Esophagus squamous epithelium (tissue), 5 donors: ENCODE measurements at regions not wholly inside any gene's neighbourhood (a gene's known extent, or its start where the extent isn't known, plus 50 kb on each side); places are given as distances from the start of the nearest gene placed in this dataset.

ENCODE experiments used
- DNase-seq: peaks from one replicate; lab custom pipeline; 2025; lab: John Stamatoyannopoulos, UW
- H3K27ac ChIP-seq, 4 donors: fragments of 200-600 bp; sonication (generic); one replicate each; pipeline ENCODE4 v1.5.1; 2016 to 2019; ENCODE audit warnings: mild to moderate bottlenecking in 1 of 4
- H3K27me3 ChIP-seq, 4 donors: fragments of 200-600 bp; sonication (generic); 1 replicate in 3 of 4; 2 replicates in 1 of 4; pipeline versions ENCODE4 v1.5.1 to v1.6.0; 2017 to 2021; ENCODE audit warnings: antibody characterized with exemption in 1 of 4
- H3K36me3 ChIP-seq, 3 donors: fragments of 200-600 bp; sonication (generic); one replicate each; pipeline ENCODE4 v1.5.1; 2016 to 2019
- H3K4me1 ChIP-seq, 3 donors: fragments of 200-600 bp; sonication (generic); one replicate each; pipeline ENCODE4 v1.5.1; 2017 to 2019
- H3K4me3 ChIP-seq, 4 donors: fragments of 200-600 bp; sonication (generic); 1 replicate in 3 of 4; 2 replicates in 1 of 4; pipeline ENCODE4 v1.5.1; 2016 to 2019; ENCODE audit warnings: mild to moderate bottlenecking in 2 of 4, moderate library complexity in 1 of 4
- H3K9me3 ChIP-seq, 3 donors: fragments of 200-600 bp; sonication (generic); one replicate each; pipeline ENCODE4 v1.5.1; 2016 to 2019
- POLR2A ChIP-seq, 4 donors: fragments of 450-650 bp; IDR thresholded peaks; one replicate each; pipeline ENCODE4 v1.6.1; 2017; ENCODE audit warnings: antibody characterized with exemption in 4 of 4, mild to moderate bottlenecking in 4 of 4, moderate library complexity in 3 of 4
- WGBS, 2 donors: methylation state at CpG; one replicate each; pipeline ENCODE4 v1.1.5; 2018; 5-methylcytosine and 5-hydroxymethylcytosine counted together
- intact Hi-C: fragments of 100-400 bp; cut with DNase I; formaldehyde crosslinking; loops from one replicate; pipeline ENCODE4 v1.15.0; 2022
- TF ChIP-seq, protein P1 (sequence below), 6 experiments: fragments of 450-650 bp in 4 of 6; fragments of 200-600 bp in 2 of 6; sonication (generic) in 2 of 6; IDR thresholded peaks; one replicate each; pipeline ENCODE4 v1.5.1; 2016 to 2019; ENCODE audit warnings: antibody characterized with exemption in 6 of 6, mild to moderate bottlenecking in 4 of 6, moderate library complexity in 4 of 6
- donor health status: DM: yes; HTN: yes; CAD: no.

DNA sequence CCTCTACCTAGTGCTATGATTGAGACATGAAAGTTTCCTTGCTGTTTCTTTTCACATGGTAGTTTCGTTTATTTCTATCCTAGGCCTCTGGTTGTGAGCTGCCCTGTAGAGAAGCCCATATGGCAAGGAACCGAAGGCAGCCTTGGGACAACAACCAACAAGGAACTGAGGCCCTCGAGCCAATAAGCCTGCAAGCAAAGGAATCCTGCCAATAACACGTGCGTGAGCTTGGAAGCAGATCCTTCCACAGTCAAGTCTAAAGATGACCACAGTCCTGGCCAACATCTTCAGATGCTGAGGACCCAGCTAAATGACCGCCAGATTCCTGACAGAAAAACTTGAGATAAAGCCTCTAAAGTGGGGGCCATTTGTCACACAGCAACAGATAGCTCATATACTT lies 100.4 kb upstream of the FAM9B start:
- DNase-seq: no peak

DNA sequence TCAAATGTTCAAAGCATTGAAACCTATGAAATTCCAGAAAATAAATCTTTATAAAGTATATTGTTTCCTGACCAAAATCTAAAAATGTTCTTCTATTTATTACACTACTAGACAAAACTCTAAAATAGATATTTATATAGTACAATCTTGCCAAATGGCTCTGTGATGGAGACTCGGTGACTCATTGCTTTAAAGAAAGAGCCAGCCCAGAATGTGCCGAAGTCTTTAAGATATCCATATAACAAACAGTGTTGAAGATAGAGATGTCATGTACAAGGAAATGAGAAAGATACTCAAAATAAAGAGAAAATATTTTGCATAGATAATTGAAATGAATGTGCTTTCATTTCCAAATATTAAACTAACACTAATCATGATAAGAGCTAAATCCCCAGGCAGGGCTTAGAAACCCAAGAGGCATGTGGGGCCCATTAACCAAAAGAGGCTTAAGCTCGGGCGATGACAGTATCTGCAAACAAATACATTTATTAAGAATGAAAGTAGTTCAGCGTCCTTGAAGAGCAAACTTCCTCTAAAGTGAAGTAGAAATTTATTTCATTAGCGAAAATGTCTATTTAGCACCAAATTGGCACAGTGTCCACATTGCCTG lies 102.1 kb upstream of the FAM9B start:
- no peak for DNase-seq
- no peak for TF ChIP-seq POLR2A (IDR thresholded peaks at IDR 0.05)
- TF ChIP-seq, protein P1, sequence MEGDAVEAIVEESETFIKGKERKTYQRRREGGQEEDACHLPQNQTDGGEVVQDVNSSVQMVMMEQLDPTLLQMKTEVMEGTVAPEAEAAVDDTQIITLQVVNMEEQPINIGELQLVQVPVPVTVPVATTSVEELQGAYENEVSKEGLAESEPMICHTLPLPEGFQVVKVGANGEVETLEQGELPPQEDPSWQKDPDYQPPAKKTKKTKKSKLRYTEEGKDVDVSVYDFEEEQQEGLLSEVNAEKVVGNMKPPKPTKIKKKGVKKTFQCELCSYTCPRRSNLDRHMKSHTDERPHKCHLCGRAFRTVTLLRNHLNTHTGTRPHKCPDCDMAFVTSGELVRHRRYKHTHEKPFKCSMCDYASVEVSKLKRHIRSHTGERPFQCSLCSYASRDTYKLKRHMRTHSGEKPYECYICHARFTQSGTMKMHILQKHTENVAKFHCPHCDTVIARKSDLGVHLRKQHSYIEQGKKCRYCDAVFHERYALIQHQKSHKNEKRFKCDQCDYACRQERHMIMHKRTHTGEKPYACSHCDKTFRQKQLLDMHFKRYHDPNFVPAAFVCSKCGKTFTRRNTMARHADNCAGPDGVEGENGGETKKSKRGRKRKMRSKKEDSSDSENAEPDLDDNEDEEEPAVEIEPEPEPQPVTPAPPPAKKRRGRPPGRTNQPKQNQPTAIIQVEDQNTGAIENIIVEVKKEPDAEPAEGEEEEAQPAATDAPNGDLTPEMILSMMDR (IDR thresholded peaks at IDR 0.05): no peak
- H3K27ac ChIP-seq: no peak overlapping the region
- H3K27me3 ChIP-seq: no peaks in the 10 kb centered on the region
- 48 to 63% methylated on average over 6 of the region's 6 CpGs for WGBS, 2 donors
- no peaks in the 10 kb centered on the region for H3K36me3 ChIP-seq
- no peaks in the 10 kb centered on the region for H3K4me1 ChIP-seq
- H3K9me3 ChIP-seq: no peaks in the 10 kb centered on the region
- intact Hi-C loops: no loop called here
- no peak overlapping the region for H3K4me3 ChIP-seq

More for the DNA sequence above, 100.4 kb upstream of the FAM9B start:
- no peaks in the 10 kb centered on the region for H3K36me3 ChIP-seq
- TF ChIP-seq, protein P1 (IDR thresholded peaks at IDR 0.05): no peak
- no peak for TF ChIP-seq POLR2A (IDR thresholded peaks at IDR 0.05)
- WGBS, 2 donors: 61 to 100% methylated on average over 2 to 5 of the region's 6 CpGs
- no peaks in the 10 kb centered on the region for H3K4me1 ChIP-seq
- no peak overlapping the region for H3K27ac ChIP-seq
- H3K4me3 ChIP-seq: no peak overlapping the region
- intact Hi-C loops: no loop called here
- H3K27me3 ChIP-seq: no peaks in the 10 kb centered on the region
- H3K9me3 ChIP-seq: no peaks in the 10 kb centered on the region

DNA sequence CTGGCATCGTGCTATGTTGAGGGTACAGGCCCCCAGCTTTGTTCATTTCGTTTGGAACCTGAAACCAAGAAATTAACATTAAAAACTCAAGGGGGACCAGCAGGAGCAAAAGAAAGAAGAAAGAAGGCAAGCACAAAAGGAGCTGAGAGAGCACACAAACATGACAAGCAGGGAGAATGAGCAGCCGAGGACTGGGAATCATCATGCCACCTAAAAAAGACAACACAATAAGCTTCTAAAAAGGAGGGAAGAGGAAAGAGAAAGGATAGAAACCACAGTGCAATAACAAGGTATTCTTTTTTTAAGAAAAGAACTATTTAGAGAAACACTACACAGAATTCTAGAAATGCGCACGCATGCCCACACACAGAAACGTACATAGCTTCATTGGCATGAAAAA lies 103.2 kb upstream of the FAM9B start:
- no peak overlapping the region for H3K4me3 ChIP-seq
- H3K4me1 ChIP-seq: no peaks in the 10 kb centered on the region
- H3K36me3 ChIP-seq: no peaks in the 10 kb centered on the region
- no peak for DNase-seq
- WGBS, 2 donors: 79 to 86% methylated on average over 6 of the region's 6 CpGs
- no peaks in the 10 kb centered on the region for H3K9me3 ChIP-seq
- no peak overlapping the region for H3K27ac ChIP-seq
- TF ChIP-seq, protein P1 (IDR thresholded peaks at IDR 0.05): no peak
- no peak for TF ChIP-seq POLR2A (IDR thresholded peaks at IDR 0.05)
- H3K27me3 ChIP-seq: no peaks in the 10 kb centered on the region
- intact Hi-C loops: no loop called here

DNA sequence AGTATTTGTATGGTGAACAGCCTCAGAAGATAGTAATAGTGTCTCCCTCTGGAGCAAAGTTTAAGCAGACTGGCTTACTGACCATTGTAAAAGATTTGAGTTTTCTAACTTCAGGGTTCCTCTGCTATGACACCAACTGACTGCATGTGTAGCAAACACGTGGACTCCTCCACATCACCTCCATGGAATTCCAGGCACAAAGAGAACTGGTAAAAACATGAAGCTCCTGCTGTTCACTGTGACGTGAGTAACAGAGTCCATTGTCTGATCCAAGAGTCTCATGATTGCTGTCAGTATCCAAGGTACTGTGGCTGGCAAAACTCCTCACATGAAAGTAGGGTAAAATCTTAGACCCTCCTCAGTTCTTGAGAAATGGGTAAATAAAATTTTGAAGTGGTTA lies 107.6 kb upstream of the FAM9B start:
- no peak overlapping the region for H3K27ac ChIP-seq
- TF ChIP-seq POLR2A (IDR thresholded peaks at IDR 0.05): no peak
- TF ChIP-seq, protein P1 (IDR thresholded peaks at IDR 0.05): no peak
- no peak overlapping the region for H3K4me3 ChIP-seq
- H3K36me3 ChIP-seq: no peaks in the 10 kb centered on the region
- WGBS, 2 donors: 33% methylated on average over 2 of the region's 2 CpGs; no CpG with 5 or more reads in 1 of the 2 donors
- intact Hi-C loops: no loop called here
- H3K9me3 ChIP-seq: no peaks in the 10 kb centered on the region
- H3K4me1 ChIP-seq: no peaks in the 10 kb centered on the region
- DNase-seq: no peak
- no peaks in the 10 kb centered on the region for H3K27me3 ChIP-seq

DNA sequence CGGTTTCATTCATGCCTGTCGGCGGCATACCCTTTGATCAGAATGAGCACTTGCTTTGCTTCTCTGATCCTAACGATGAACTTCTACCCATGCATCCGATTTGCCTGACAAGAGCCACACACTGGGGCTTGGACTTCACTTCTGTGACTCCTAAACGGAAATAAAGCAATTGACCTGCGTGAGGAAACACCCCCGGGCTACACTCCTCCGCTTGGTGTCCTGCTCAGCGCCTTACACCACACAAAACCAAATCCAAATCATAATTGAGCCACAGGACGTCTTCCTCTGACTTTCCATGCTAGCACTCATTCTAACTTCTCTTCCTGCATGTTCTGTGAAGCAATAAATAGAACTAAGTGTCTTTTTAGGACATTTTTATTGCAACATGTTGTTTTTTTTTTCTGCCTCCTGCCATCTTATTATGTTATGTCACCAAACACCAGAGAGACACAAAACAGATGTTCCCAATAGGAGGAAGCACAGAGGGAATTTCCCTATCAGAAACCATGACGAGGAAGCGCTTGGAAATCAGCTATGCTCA lies 110.8 kb upstream of the FAM9B start:
- TF ChIP-seq, protein P1 (IDR thresholded peaks at IDR 0.05): no peak
- no peak for TF ChIP-seq POLR2A (IDR thresholded peaks at IDR 0.05)
- Histone ChIP-seq H3K9me3 (no peaks in the 10 kb centered on the region), H3K36me3 (no peaks in the 10 kb centered on the region), H3K4me3 (no peak overlapping the region), H3K27ac (no peak overlapping the region), H3K27me3 (no peaks in the 10 kb centered on the region), H3K4me1 (no peaks in the 10 kb centered on the region)
- DNase-seq: no peak
- WGBS, 2 donors: 59 to 75% methylated on average over 12 to 13 of the region's 13 CpGs
- intact Hi-C loops: no loop called here
